Lung (tissue), 11 donors: ENCODE measurements at regions not wholly inside any gene's neighbourhood (a gene's known extent, or its start where the extent isn't known, plus 50 kb on each side); places are given as distances from the start of the nearest gene placed in this dataset.

ENCODE experiments used
- ATAC-seq: fragments of 200-7000 bp; cut with Tn5 transposase; one replicate; pipeline ENCODE4 v1.9.1; 2020; ENCODE audit warnings: moderate number of reproducible peaks; ENCODE audit not compliant: insufficient read depth, low FRiP score
- DNase-seq, 3 donors: peaks; one replicate each; pipeline ENCODE4 v3.0.0-alpha.2; 2013 to 2017
- H3K27ac ChIP-seq, 2 donors: one replicate each; pipeline ENCODE4 v1.5.1; 2013; ENCODE audit warnings: mild to moderate bottlenecking in 2 of 2, moderate library complexity in 2 of 2, control low read depth in 1 of 2, inconsistent platforms in 1 of 2, low read depth in 1 of 2, low read length in 1 of 2
- H3K27me3 ChIP-seq, 3 donors: one replicate each; pipeline ENCODE4 v1.5.1; 2013; ENCODE audit warnings: low read length in 2 of 3; ENCODE audit not compliant: control insufficient read depth in 3 of 3, insufficient read depth in 3 of 3
- H3K36me3 ChIP-seq, 4 donors: one replicate each; pipeline ENCODE4 v1.5.1; 2013; ENCODE audit warnings: low read length in 4 of 4, mild to moderate bottlenecking in 1 of 4, moderate library complexity in 1 of 4; ENCODE audit not compliant: control insufficient read depth in 4 of 4, insufficient read depth in 4 of 4
- H3K4me1 ChIP-seq, 5 donors: one replicate each; pipeline ENCODE4 v1.5.1; 2013; ENCODE audit warnings: low read length in 5 of 5, mild to moderate bottlenecking in 2 of 5, moderate library complexity in 1 of 5; ENCODE audit not compliant: control insufficient read depth in 5 of 5, insufficient read depth in 5 of 5
- H3K4me3 ChIP-seq: one replicate; pipeline ENCODE4 v1.5.1; 2013; ENCODE audit warnings: mild to moderate bottlenecking, control low read depth, moderate library complexity
- H3K9ac ChIP-seq, 2 donors: one replicate each; pipeline ENCODE4 v1.5.1; 2013; ENCODE audit warnings: low read length in 2 of 2, control low read depth in 1 of 2; ENCODE audit not compliant: insufficient read depth in 1 of 2
- H3K9me3 ChIP-seq, 4 donors: one replicate each; pipeline ENCODE4 v1.5.1; 2013; ENCODE audit warnings: low read length in 3 of 4, mild to moderate bottlenecking in 1 of 4, moderate library complexity in 1 of 4; ENCODE audit not compliant: control insufficient read depth in 4 of 4, insufficient read depth in 3 of 4
- CTCF ChIP-seq: IDR thresholded peaks from 2 replicates; pipeline ENCODE4 v1.5.1; 2012; ENCODE audit warnings: mild to moderate bottlenecking; ENCODE audit errors: control extremely low read depth, extremely low read depth
- WGBS, 2 donors: extraction: QIAGEN DNeasy Blood & Tissue Kit; methylation state at CpG; one replicate each; pipeline ENCODE4 v1.1.7; 2013; 5-methylcytosine and 5-hydroxymethylcytosine counted together
- donor health status: control.
- donor health status: control.
- donor health status: Bipolar disorder and iron deficiency.
- donor health status: healthy.
- donor health status: DM: yes; HTN: yes; CAD: no.

DNA sequence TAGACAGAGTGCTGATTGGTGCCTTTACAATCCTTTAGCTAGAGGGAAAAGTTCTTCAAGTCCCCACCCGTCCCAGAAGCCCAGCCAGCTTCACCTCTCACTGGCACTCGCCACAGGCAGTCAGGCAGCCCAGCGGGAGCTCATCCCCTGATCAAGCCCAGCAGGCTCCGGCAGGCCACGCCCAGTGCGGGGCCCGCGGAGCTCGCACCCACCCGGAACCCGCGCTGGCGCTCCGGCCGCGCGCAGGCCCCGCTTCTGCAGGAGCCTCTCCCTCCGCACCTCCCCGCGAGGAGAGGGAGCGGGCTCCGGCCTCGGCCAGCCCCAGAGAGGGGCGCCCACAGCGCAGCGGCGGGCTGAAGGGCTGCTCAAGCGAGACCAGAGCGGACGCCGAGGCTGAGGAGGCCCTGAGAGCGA lies 202.4 kb upstream of the PDGFD start:
- Histone ChIP-seq H3K27ac (no peak overlapping the region), H3K27me3 (no peaks in the 10 kb centered on the region), H3K36me3 (no peaks in the 10 kb centered on the region), H3K9ac (no peak overlapping the region), H3K4me3 (no peak overlapping the region), H3K9me3 (peaks cover 0 to 4% (median 0%) of the 10 kb centered on the region in 4 donors), H3K4me1 (no peaks in the 10 kb centered on the region)
- DNase-seq (no peak), ATAC-seq (no peak)
- WGBS, 2 donors, result 90 to 95% methylated on average over 33 of the region's 33 CpGs
- TF ChIP-seq CTCF, result no peak

DNA sequence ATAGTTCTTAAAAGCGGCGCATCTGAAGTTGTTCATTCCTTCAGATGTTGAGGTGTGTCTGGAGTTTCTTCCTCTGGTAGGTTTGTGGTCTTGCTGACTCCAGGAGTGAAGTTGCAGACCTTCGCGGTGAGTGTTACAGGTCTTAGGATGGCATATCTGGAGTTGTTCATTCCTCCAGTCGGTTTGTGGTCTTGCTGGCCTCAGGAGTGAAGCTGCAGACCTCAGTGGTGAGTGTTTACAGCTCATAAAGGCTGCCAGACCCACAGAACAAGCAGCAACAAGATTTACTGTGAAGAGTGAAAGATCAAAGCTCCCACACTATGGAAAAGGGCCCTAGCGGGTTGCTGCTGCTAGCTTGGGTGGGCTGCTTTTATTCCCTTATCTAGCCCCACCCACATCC lies 201.7 kb upstream of the PDGFD start:
- Histone ChIP-seq H3K36me3 (no peaks in the 10 kb centered on the region), H3K9me3 (peaks cover 0 to 4% (median 0%) of the 10 kb centered on the region in 4 donors), H3K9ac (no peak overlapping the region), H3K27me3 (no peaks in the 10 kb centered on the region), H3K4me1 (no peaks in the 10 kb centered on the region), H3K27ac (no peak overlapping the region), H3K4me3 (no peak overlapping the region)
- ATAC-seq (no peak), DNase-seq (no peak)
- WGBS, 2 donors, result 88 to 90% methylated on average over 6 of the region's 6 CpGs
- TF ChIP-seq CTCF, result no peak

GRCh38 chr11:104361975-104362374 lies 198.0 kb upstream of the PDGFD start:
- H3K36me3 ChIP-seq, result no peaks in the 10 kb centered on the region
- no peak overlapping the region for H3K27ac ChIP-seq
- WGBS, 2 donors, result 61 to 71% methylated on average over 1 of the region's 1 CpG
- no peak overlapping the region for H3K9ac ChIP-seq
- H3K9me3 ChIP-seq, result peaks cover 0 to 4% (median 0%) of the 10 kb centered on the region in 4 donors
- TF ChIP-seq CTCF, result no peak
- H3K4me1 ChIP-seq, result no peaks in the 10 kb centered on the region
- H3K4me3 ChIP-seq, result no peak overlapping the region
- no peak for ATAC-seq
- H3K27me3 ChIP-seq, result no peaks in the 10 kb centered on the region
- DNase-seq, result no peak

DNA sequence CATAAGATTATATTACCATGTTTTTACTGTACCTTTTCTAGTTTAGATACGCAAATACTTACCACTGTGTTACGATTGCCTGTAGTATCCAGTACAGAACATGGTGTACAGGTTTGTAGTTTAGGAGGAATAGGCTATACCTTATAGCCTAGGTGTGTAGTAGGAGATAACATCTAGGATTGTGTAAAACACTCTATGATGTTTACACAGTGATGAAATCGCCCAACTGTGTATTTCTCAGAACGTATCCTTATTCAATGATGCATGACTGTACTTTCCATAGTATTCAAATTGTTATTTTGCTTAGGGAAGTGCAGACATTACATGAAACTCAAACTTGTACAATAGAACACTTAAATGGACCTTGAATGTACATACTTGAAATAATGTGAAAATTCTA lies 188.1 kb upstream of the PDGFD start:
- H3K4me3 ChIP-seq, result no peak overlapping the region
- peaks cover 0 to 2% (median 0%) of the 10 kb centered on the region in 4 donors for H3K9me3 ChIP-seq
- no peak for ATAC-seq
- WGBS, 2 donors, result 80 to 89% methylated on average over 4 of the region's 4 CpGs
- DNase-seq, result no peak
- H3K27ac ChIP-seq, result no peak overlapping the region
- H3K4me1 ChIP-seq, result no peaks in the 10 kb centered on the region
- H3K9ac ChIP-seq, result no peak overlapping the region
- H3K36me3 ChIP-seq, result no peaks in the 10 kb centered on the region
- no peaks in the 10 kb centered on the region for H3K27me3 ChIP-seq
- TF ChIP-seq CTCF, result no peak
